IPS DF 6.9 (cell line): ENCODE measurements at regions not wholly inside any gene's neighbourhood (a gene's known extent, or its start where the extent isn't known, plus 50 kb on each side); places are given as distances from the start of the nearest gene placed in this dataset.

Source experiments
- DNase-seq: peaks from one replicate; pipeline ENCODE4 v3.0.0-alpha.2; 2013; ENCODE audit warnings: low read depth, low spot score
- H3K27ac ChIP-seq: one replicate; pipeline ENCODE4 v1.5.1; 2013; ENCODE audit warnings: low read length, control low read depth
- H3K27me3 ChIP-seq: 2 replicates; pipeline ENCODE4 v1.6.1; 2013; ENCODE audit warnings: mild to moderate bottlenecking, low read length; ENCODE audit not compliant: control insufficient read depth, insufficient read depth
- H3K36me3 ChIP-seq: 2 replicates; pipeline ENCODE4 v1.6.1; 2013; ENCODE audit warnings: low read length; ENCODE audit not compliant: control insufficient read depth, insufficient read depth
- H3K4me1 ChIP-seq: 2 replicates; pipeline ENCODE4 v1.6.1; 2013; ENCODE audit warnings: low read length; ENCODE audit not compliant: control insufficient read depth, insufficient read depth
- H3K4me3 ChIP-seq: 2 replicates; pipeline ENCODE4 v1.5.1; 2013; ENCODE audit warnings: mild to moderate bottlenecking, low read length
- H3K9me3 ChIP-seq: 2 replicates; pipeline ENCODE4 v1.6.1; 2013; ENCODE audit warnings: low read length, inconsistent platforms; ENCODE audit not compliant: control insufficient read depth, insufficient read depth
- WGBS: extraction: QIAGEN DNeasy Blood & Tissue Kit; methylation state at CpG from one replicate; pipeline ENCODE4 v1.1.7; 2013; ENCODE audit warnings: mixed read lengths, missing lambda C conversion rate; ENCODE audit not compliant: insufficient read length, insufficient coverage; 5-methylcytosine and 5-hydroxymethylcytosine counted together

GRCh38 chr3:194281306-194281705, 69.8 kb downstream of the CPN2 start:
- no peak overlapping the region for H3K27ac ChIP-seq
- DNase-seq = no peak
- peaks cover 8% of the 10 kb centered on the region for H3K4me1 ChIP-seq
- no CpG with 5 or more reads among the region's 8 CpGs for WGBS
- H3K9me3 ChIP-seq = no peaks in the 10 kb centered on the region
- no peaks in the 10 kb centered on the region for H3K36me3 ChIP-seq
- H3K27me3 ChIP-seq = no peaks in the 10 kb centered on the region
- H3K4me3 ChIP-seq = no peak overlapping the region

GRCh38 chr3:194281766-194282165, 69.4 kb downstream of the CPN2 start:
- no peak overlapping the region for H3K27ac ChIP-seq
- H3K27me3 ChIP-seq = no peaks in the 10 kb centered on the region
- no peaks in the 10 kb centered on the region for H3K36me3 ChIP-seq
- WGBS = no CpG with 5 or more reads among the region's 10 CpGs
- H3K4me3 ChIP-seq = no peak overlapping the region
- no peak for DNase-seq
- H3K9me3 ChIP-seq = no peaks in the 10 kb centered on the region
- peaks cover 8% of the 10 kb centered on the region for H3K4me1 ChIP-seq

GRCh38 chr3:194282436-194283122, 68.5 kb downstream of the CPN2 start:
- DNase-seq = no peak
- WGBS = no CpG with 5 or more reads among the region's 15 CpGs
- H3K4me1 ChIP-seq = peaks cover 11% of the 10 kb centered on the region
- no peak overlapping the region for H3K27ac ChIP-seq
- no peaks in the 10 kb centered on the region for H3K36me3 ChIP-seq
- no peaks in the 10 kb centered on the region for H3K27me3 ChIP-seq
- H3K4me3 ChIP-seq = no peak overlapping the region
- no peaks in the 10 kb centered on the region for H3K9me3 ChIP-seq

DNA sequence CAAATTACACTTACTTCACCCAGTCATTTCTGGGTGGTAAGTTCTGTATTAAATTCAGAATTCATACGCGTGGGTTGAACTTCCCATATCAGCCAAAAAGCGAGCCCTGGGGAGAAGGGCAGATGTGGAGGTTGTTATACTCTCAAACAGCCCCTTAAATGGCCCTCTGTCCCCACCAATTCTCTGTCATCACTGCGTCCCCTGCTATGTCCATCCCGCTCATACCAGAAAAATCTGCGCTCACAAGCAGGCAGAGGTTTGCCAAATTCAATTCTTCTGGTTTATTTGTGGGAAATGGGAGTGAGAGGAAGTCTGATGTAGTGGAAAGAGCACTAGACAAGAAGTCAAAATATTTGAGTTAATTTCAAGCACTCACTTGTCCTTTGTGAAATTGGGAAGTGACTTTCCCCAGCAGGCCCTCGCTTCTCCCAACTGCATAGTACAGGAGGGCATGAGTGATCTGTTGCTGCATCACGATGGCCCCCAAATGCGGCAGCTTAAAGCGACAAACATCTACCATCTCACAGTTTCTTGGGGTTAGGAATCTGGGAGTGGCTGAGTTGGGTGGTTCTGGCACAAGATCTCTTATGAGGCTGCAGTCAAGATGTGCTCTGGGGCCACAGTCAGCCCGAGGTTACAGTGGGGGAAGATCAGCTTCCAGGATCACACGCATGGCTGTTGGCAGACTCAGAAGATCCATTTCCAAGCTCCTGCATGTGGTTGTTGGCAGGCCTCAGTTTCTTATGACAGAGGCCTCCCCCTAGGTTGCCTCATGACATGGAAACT, 67.7 kb downstream of the CPN2 start:
- no peak overlapping the region for H3K4me3 ChIP-seq
- H3K4me1 ChIP-seq = peaks cover 14% of the 10 kb centered on the region
- no peaks in the 10 kb centered on the region for H3K27me3 ChIP-seq
- no CpG with 5 or more reads among the region's 12 CpGs for WGBS
- H3K27ac ChIP-seq = no peak overlapping the region
- H3K9me3 ChIP-seq = no peaks in the 10 kb centered on the region
- DNase-seq = no peak
- H3K36me3 ChIP-seq = no peaks in the 10 kb centered on the region

- H3K9me3 ChIP-seq = no peaks in the 10 kb centered on the region
- H3K27ac ChIP-seq = no peak overlapping the region
- H3K4me1 ChIP-seq = peaks cover 14% of the 10 kb centered on the region
- no peaks in the 10 kb centered on the region for H3K27me3 ChIP-seq
- no peaks in the 10 kb centered on the region for H3K36me3 ChIP-seq
- no CpG with 5 or more reads among the region's 5 CpGs for WGBS
- no peak overlapping the region for H3K4me3 ChIP-seq
- no peak for DNase-seq
Measured at GRCh38 chr3:194284351-194284750, 66.8 kb downstream of the CPN2 start.

DNA sequence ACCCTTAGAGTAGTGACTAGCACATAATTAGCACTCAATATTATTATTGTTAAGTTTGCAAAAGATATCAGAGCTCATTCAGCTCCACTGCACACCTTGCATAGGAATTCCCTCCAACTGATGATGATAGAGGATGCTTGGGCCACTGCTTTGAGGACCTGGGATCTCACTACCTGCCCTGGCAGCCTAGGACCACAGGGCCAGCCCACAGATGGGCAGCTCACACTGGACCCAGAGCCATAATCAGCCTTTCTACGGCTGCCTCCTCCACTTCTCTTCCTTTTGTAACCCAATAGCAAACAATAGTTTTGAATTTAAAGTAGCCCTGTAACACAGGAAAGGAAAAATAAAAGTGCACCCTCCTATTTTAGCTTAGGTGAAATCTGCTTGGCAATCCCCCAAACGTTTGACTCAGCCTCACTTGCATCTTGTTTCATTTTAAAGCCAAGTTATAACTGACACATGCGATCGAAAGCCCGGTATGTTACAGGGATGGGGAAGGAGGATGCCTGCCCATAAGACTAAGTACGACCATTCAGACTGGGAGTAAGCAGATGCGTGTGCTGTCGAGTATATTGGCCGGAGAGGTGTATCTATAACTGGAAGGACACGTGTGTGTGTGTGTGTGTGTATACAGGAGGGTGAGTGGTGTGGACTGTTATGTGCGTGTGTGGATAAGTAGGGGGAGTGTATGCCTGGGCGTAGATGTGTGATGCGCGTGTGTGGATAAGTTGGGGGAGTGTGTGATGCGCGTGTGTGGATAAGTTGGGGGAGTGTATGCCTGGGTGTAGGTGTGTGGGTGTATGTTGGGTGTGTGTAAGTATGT, 65.9 kb downstream of the CPN2 start:
- no peak overlapping the region for H3K4me3 ChIP-seq
- H3K36me3 ChIP-seq = no peaks in the 10 kb centered on the region
- H3K4me1 ChIP-seq = peaks cover 14% of the 10 kb centered on the region
- H3K27ac ChIP-seq = no peak overlapping the region
- no peaks in the 10 kb centered on the region for H3K9me3 ChIP-seq
- no peak for DNase-seq
- WGBS = 100% methylated on average over 6 of the region's 16 CpGs
- no peaks in the 10 kb centered on the region for H3K27me3 ChIP-seq

DNA sequence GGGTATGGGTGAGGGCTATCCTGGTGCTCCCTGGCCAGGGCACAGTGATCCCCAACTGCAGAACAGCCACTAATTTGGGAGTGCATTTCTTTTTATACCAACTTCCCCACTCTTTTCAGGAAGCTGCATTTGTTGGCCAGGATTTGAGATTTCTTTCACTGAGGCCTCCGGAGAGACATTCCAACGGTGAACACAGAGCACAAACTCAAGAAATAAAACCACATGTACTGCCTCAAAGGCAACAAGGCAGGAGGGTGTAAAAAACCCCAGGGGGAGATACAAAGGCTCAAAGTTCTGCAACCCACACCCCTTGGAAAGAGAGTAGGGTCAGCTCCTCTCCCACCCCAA, 65.3 kb downstream of the CPN2 start:
- Histone ChIP-seq H3K4me3 (no peak overlapping the region), H3K27me3 (no peaks in the 10 kb centered on the region), H3K4me1 (peaks cover 14% of the 10 kb centered on the region), H3K36me3 (no peaks in the 10 kb centered on the region), H3K27ac (no peak overlapping the region), H3K9me3 (no peaks in the 10 kb centered on the region)
- no peak for DNase-seq
- WGBS = no CpG with 5 or more reads among the region's 2 CpGs

- peaks cover 14% of the 10 kb centered on the region for H3K4me1 ChIP-seq
- WGBS = no CpG with 5 or more reads among the region's 22 CpGs
- DNase-seq = no peak
- no peaks in the 10 kb centered on the region for H3K9me3 ChIP-seq
- no peak overlapping the region for H3K27ac ChIP-seq
- no peak overlapping the region for H3K4me3 ChIP-seq
- H3K36me3 ChIP-seq = no peaks in the 10 kb centered on the region
- no peaks in the 10 kb centered on the region for H3K27me3 ChIP-seq
Measured at GRCh38 chr3:194286375-194287146, 64.6 kb downstream of the CPN2 start.

DNA sequence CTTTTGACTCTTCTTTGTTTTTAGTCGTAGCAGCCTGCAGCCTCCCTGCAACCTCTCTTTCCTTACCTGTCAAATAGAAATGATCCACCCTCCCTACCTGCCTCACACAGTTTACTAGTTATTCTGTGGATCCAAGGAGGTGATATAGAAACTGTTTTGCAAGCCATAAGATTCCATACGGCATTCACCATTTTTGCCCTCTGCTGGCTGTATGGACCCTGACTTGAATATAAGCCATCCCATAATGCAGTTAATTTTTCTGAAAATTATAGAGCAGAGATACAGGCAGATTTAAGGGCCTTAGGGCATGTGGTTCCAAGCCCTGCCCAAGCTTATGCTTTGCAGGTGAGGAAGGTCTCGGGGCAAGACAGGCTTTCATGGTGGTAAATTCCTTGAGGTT, 63.8 kb downstream of the CPN2 start:
- Histone ChIP-seq H3K27ac (no peak overlapping the region), H3K27me3 (no peaks in the 10 kb centered on the region), H3K9me3 (no peaks in the 10 kb centered on the region), H3K4me3 (no peak overlapping the region), H3K36me3 (no peaks in the 10 kb centered on the region), H3K4me1 (peaks cover 14% of the 10 kb centered on the region)
- no CpG with 5 or more reads among the region's 3 CpGs for WGBS
- no peak for DNase-seq
